B cell (primary cell): ENCODE measurements at regions not wholly inside any gene's neighbourhood (a gene's known extent, or its start where the extent isn't known, plus 50 kb on each side); places are given as distances from the start of the nearest gene placed in this dataset.

Experiments
- CTCF ChIP-seq: fragments of 200-600 bp; IDR thresholded peaks from one replicate; pipeline ENCODE4 v1.8.0; 2022; ENCODE audit warnings: antibody characterized with exemption, mild to moderate bottlenecking
- EZH2 ChIP-seq: IDR thresholded peaks from 2 replicates; pipeline ENCODE4 v1.6.1; 2012; ENCODE audit warnings: borderline replicate concordance, low read depth, mild to moderate bottlenecking, moderate library complexity, low read length; ENCODE audit not compliant: insufficient read depth, poor library complexity, severe bottlenecking

GRCh38 chr14:87824266-87824665 lies 168.7 kb downstream of the GALC start:
- TF ChIP-seq CTCF (no peak), EZH2 (no peak)
